GM23338 (cell line): ENCODE measurements at regions not wholly inside any gene's neighbourhood (a gene's known extent, or its start where the extent isn't known, plus 50 kb on each side); places are given as distances from the start of the nearest gene placed in this dataset.

Experiments
- ATAC-seq: fragments of 200-7000 bp; cut with Tn5 transposase; 3 replicates; pipeline ENCODE4 v1.9.1; 2020
- DNase-seq: peaks from one replicate; pipeline ENCODE4 v3.0.0-alpha.2; 2015; ENCODE audit warnings: low spot score
- H2AFZ ChIP-seq: fragments of 200-600 bp; sonication (generic); 2 replicates; pipeline ENCODE4 v1.8.0; 2016; ENCODE audit warnings: antibody characterized with exemption, mild to moderate bottlenecking, moderate library complexity
- H3F3A ChIP-seq: fragments of 200-600 bp; sonication (generic); replicated peaks from 2 replicates; pipeline ENCODE4 v1.8.0; 2017; ENCODE audit warnings: antibody characterized with exemption, mixed run types, low read depth
- H3K27ac ChIP-seq: fragments of 200-600 bp; sonication (generic); 2 replicates; pipeline ENCODE4 v1.6.1; 2016; ENCODE audit warnings: low read depth
- H3K27me3 ChIP-seq: fragments of 200-600 bp; sonication (generic); 2 replicates; pipeline ENCODE4 v1.8.0; 2016; ENCODE audit warnings: mild to moderate bottlenecking, mixed run types, moderate library complexity; ENCODE audit not compliant: insufficient read depth
- H3K36me3 ChIP-seq: fragments of 200-600 bp; sonication (generic); 2 replicates; pipeline ENCODE4 v1.8.0; 2016; ENCODE audit warnings: mild to moderate bottlenecking; ENCODE audit not compliant: insufficient read depth
- H3K4me1 ChIP-seq: fragments of 200-600 bp; sonication (generic); 2 replicates; pipeline ENCODE4 v1.8.0; 2016; ENCODE audit warnings: mild to moderate bottlenecking, moderate library complexity; ENCODE audit not compliant: insufficient read depth
- H3K4me2 ChIP-seq: fragments of 200-600 bp; sonication (generic); 2 replicates; pipeline ENCODE4 v1.7.1; 2017; ENCODE audit warnings: mixed run types
- H3K4me3 ChIP-seq: fragments of 200-600 bp; sonication (generic); 2 replicates; pipeline ENCODE4 v1.6.1; 2016; ENCODE audit warnings: mixed run types
- H3K79me2 ChIP-seq: fragments of 200-600 bp; sonication (generic); replicated peaks from 2 replicates; pipeline ENCODE4 v1.8.0; 2017; ENCODE audit warnings: mild to moderate bottlenecking; ENCODE audit not compliant: insufficient read depth
- H3K9me2 ChIP-seq: fragments of 200-600 bp; sonication (generic); 2 replicates; pipeline ENCODE4 v1.8.0; 2017; ENCODE audit not compliant: insufficient read depth
- H4K20me1 ChIP-seq: fragments of 200-600 bp; sonication (generic); replicated peaks from 2 replicates; pipeline ENCODE4 v1.8.0; 2017; ENCODE audit warnings: mild to moderate bottlenecking; ENCODE audit not compliant: insufficient read depth
- H3K27ac Mint-ChIP-seq: 2 replicates; pipeline ENCODE4 v1.8.0; 2020; ENCODE audit warnings: inconsistent platforms, mild to moderate bottlenecking, moderate library complexity, mixed read lengths
- H3K27me3 Mint-ChIP-seq: 3 replicates; pipeline ENCODE4 v1.8.0; 2022; ENCODE audit warnings: low read depth, mild to moderate bottlenecking, moderate library complexity, mixed read lengths, inconsistent platforms; ENCODE audit not compliant: insufficient read depth, poor library complexity
- H3K36me3 Mint-ChIP-seq: 3 replicates; pipeline ENCODE4 v1.8.0; 2021; ENCODE audit warnings: low read depth, mild to moderate bottlenecking, inconsistent platforms, moderate library complexity, mixed read lengths
- H3K4me1 Mint-ChIP-seq: 3 replicates; pipeline ENCODE4 v1.8.0; 2020; ENCODE audit warnings: mild to moderate bottlenecking, inconsistent platforms, mixed read lengths
- H3K4me3 Mint-ChIP-seq: 3 replicates; pipeline ENCODE4 v1.8.0; 2021; ENCODE audit warnings: moderate library complexity, mild to moderate bottlenecking, inconsistent platforms, mixed read lengths
- H3K9me3 Mint-ChIP-seq: 3 replicates; pipeline ENCODE4 v1.8.0; 2020; ENCODE audit warnings: moderate library complexity, mild to moderate bottlenecking, inconsistent platforms, mixed read lengths
- CREB1 ChIP-seq: fragments of 250-450 bp; sonication (Bioruptor Pico); IDR thresholded peaks from 2 replicates; pipeline ENCODE4 v1.5.0; 2020; ENCODE audit warnings: low read depth, mild to moderate bottlenecking, moderate library complexity
- EZH2 ChIP-seq: fragments of 200-600 bp; sonication (generic); IDR thresholded peaks from one replicate; pipeline ENCODE4 v1.8.0; 2017; ENCODE audit warnings: antibody characterized with exemption, mild to moderate bottlenecking, low read depth; ENCODE audit not compliant: unreplicated experiment
- EZH2phosphoT487 ChIP-seq: fragments of 200-600 bp; sonication (generic); IDR thresholded peaks from one replicate; pipeline ENCODE4 v1.8.1; 2018; ENCODE audit warnings: antibody characterized with exemption; ENCODE audit not compliant: unreplicated experiment
- JUNB ChIP-seq: IDR thresholded peaks from one replicate; pipeline ENCODE4 v1.6.1; 2016; ENCODE audit warnings: antibody characterized with exemption; ENCODE audit not compliant: unreplicated experiment
- NANOG ChIP-seq: IDR thresholded peaks from 2 replicates; pipeline ENCODE4 v1.6.1; 2016; ENCODE audit warnings: antibody characterized with exemption, borderline replicate concordance
- POLR2AphosphoS5 ChIP-seq: IDR thresholded peaks from 2 replicates; pipeline ENCODE4 v1.6.1; 2016; ENCODE audit warnings: antibody characterized with exemption, low read depth
- STAT1 ChIP-seq: IDR thresholded peaks from one replicate; pipeline ENCODE4 v1.6.1; 2016; ENCODE audit warnings: antibody characterized with exemption; ENCODE audit not compliant: unreplicated experiment
- ZNF331 ChIP-seq: fragments of 250-450 bp; sonication (Bioruptor Pico); IDR thresholded peaks from 2 replicates; pipeline ENCODE4 v1.5.0; 2020; ENCODE audit warnings: low read depth, mild to moderate bottlenecking, moderate library complexity
- ZNF462 ChIP-seq: fragments of 250-450 bp; sonication (Bioruptor Pico); IDR thresholded peaks from 2 replicates; pipeline ENCODE4 v1.5.0; 2020; ENCODE audit warnings: mild to moderate bottlenecking, moderate library complexity
- TF ChIP-seq, protein P1 (sequence below): IDR thresholded peaks from one replicate; pipeline ENCODE4 v1.6.1; 2018; ENCODE audit warnings: antibody characterized with exemption; ENCODE audit not compliant: unreplicated experiment

DNA sequence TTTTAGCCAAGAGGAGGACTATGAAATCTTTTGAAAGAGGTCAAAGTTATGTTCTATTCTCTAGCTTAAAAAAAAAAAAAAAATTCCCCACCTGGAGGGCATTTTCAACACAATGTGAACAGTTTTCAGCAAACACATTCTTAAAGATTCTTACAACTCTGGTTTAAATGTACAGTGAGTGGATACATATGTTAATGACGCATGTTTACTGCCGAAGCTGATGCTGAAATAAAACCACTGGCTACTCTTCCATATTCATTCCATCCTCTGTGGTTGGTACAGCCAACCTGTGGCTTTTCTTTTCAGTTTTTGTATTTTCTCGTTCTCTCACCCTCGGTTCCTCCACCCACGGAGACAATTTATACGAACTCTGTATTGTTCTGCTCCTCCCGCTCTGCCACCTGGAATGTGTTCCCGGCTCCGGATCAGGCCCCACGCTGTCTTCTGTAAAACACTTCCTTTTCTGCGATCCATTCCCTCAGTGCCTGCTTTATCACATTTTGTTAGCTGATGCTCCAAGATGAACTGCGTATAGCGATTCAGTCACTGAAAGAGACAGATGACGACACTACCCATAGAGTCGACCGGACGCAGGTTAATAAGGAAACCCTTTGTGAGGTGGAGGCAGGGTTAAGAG is 466.4 kb upstream of the ARGLU1 start:
- DNase-seq (no peak), ATAC-seq (peak; percentile 45)
- no peaks in the 10 kb centered on the region; the same call in 2 of the 3 replicates for H3K9me3 Mint-ChIP-seq
- Histone ChIP-seq H3K4me3 (no peak overlapping the region), H3K79me2 (no peaks in the 10 kb centered on the region), H3K9me2 (peaks cover 3% of the 10 kb centered on the region; the same call in 1 of the 2 replicates), H4K20me1 (no peaks in the 10 kb centered on the region), H3K27me3 (no peaks in the 10 kb centered on the region), H3F3A (no peaks in the 10 kb centered on the region), H3K4me2 (no peak overlapping the region), H3K27ac (no peak overlapping the region), H3K36me3 (no peaks in the 10 kb centered on the region), H2AFZ (peak overlapping the region; percentile 9; the same call in 1 of the 2 replicates), H3K4me1 (peaks cover 4% of the 10 kb centered on the region; the same call in 1 of the 2 replicates)
- TF ChIP-seq, protein P1, sequence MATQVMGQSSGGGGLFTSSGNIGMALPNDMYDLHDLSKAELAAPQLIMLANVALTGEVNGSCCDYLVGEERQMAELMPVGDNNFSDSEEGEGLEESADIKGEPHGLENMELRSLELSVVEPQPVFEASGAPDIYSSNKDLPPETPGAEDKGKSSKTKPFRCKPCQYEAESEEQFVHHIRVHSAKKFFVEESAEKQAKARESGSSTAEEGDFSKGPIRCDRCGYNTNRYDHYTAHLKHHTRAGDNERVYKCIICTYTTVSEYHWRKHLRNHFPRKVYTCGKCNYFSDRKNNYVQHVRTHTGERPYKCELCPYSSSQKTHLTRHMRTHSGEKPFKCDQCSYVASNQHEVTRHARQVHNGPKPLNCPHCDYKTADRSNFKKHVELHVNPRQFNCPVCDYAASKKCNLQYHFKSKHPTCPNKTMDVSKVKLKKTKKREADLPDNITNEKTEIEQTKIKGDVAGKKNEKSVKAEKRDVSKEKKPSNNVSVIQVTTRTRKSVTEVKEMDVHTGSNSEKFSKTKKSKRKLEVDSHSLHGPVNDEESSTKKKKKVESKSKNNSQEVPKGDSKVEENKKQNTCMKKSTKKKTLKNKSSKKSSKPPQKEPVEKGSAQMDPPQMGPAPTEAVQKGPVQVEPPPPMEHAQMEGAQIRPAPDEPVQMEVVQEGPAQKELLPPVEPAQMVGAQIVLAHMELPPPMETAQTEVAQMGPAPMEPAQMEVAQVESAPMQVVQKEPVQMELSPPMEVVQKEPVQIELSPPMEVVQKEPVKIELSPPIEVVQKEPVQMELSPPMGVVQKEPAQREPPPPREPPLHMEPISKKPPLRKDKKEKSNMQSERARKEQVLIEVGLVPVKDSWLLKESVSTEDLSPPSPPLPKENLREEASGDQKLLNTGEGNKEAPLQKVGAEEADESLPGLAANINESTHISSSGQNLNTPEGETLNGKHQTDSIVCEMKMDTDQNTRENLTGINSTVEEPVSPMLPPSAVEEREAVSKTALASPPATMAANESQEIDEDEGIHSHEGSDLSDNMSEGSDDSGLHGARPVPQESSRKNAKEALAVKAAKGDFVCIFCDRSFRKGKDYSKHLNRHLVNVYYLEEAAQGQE = no peak
- TF ChIP-seq NANOG (no peak), CREB1 (CRISPR knock-in tag) (no peak), STAT1 (no peak), ZNF462 (no peak), EZH2 (no peak), ZNF331 (CRISPR knock-in tag) (no peak), EZH2phosphoT487 (no peak), POLR2AphosphoS5 (no peak), JUNB (no peak)
- peaks cover 15% of the 10 kb centered on the region; the same call in 2 of the 3 replicates for H3K4me1 Mint-ChIP-seq
- H3K27me3 Mint-ChIP-seq = peaks cover 2% of the 10 kb centered on the region
- no peak overlapping the region for H3K4me3 Mint-ChIP-seq
- H3K36me3 Mint-ChIP-seq = no peaks in the 10 kb centered on the region
- H3K27ac Mint-ChIP-seq = peak overlapping the region; percentile 3
